ENCODE measurements at regions not wholly inside any gene's neighbourhood (a gene's known extent, or its start where the extent isn't known, plus 50 kb on each side); places are given as distances from the start of the nearest gene placed in this dataset.

- H3K36me3 ChIP-seq (replicated peaks; ENCODE audit: low read depth, low read length) = no peaks in the 10 kb centered on the region
- H4K20me1 ChIP-seq (ENCODE audit: insufficient read depth, low read length) = no peaks in the 10 kb centered on the region
- no peak overlapping the region for H2AFZ ChIP-seq (ENCODE audit: low read depth, low read length)
- no peak for TF ChIP-seq CTCF (IDR thresholded peaks at IDR 0.05; ENCODE audit: low read depth, low read length)
- TF ChIP-seq EZH2phosphoT487 (IDR thresholded peaks at IDR 0.05; ENCODE audit: low read depth) = no peak
- H3K27me3 ChIP-seq (ENCODE audit: low read depth, low read length) = no peaks in the 10 kb centered on the region
- no peaks in the 10 kb centered on the region for H3K79me2 ChIP-seq (ENCODE audit: low read length)
- H3K4me1 ChIP-seq (ENCODE audit: low read length) = no peaks in the 10 kb centered on the region
- no peak overlapping the region for H3K27ac ChIP-seq (ENCODE audit: low read length)
- peaks cover 10% of the 10 kb centered on the region; the same call in 1 of the 2 replicates for H3K9me3 ChIP-seq (ENCODE audit: insufficient read depth, low read length)
- H3K9ac ChIP-seq (ENCODE audit: low read length) = no peak overlapping the region
- H3K4me3 ChIP-seq (ENCODE audit: low read length) = no peak overlapping the region
- no peak overlapping the region for H3K4me2 ChIP-seq (ENCODE audit: low read length)
These were observed 90.5 kb upstream of the ZNF469 start for GRCh38 chr16:88292007-88292970.

GRCh38 chr16:88293097-88293496 lies 89.7 kb upstream of the ZNF469 start:
- Histone ChIP-seq H3K4me2 (ENCODE audit: low read length) (no peak overlapping the region), H3K27ac (ENCODE audit: low read length) (no peak overlapping the region), H3K79me2 (ENCODE audit: low read length) (no peaks in the 10 kb centered on the region), H2AFZ (ENCODE audit: low read depth, low read length) (no peak overlapping the region), H3K9me3 (ENCODE audit: insufficient read depth, low read length) (0 out of 2 replicates have a peak, but pooled peaks cover 4% of the 10 kb centered on the region), H3K4me3 (ENCODE audit: low read length) (no peak overlapping the region), H3K9ac (ENCODE audit: low read length) (no peak overlapping the region), H3K27me3 (ENCODE audit: low read depth, low read length) (no peaks in the 10 kb centered on the region), H3K36me3 (replicated peaks; ENCODE audit: low read depth, low read length) (no peaks in the 10 kb centered on the region), H4K20me1 (ENCODE audit: insufficient read depth, low read length) (no peaks in the 10 kb centered on the region), H3K4me1 (ENCODE audit: low read length) (no peaks in the 10 kb centered on the region)
- no peak for TF ChIP-seq EZH2phosphoT487 (IDR thresholded peaks at IDR 0.05; ENCODE audit: low read depth)
- TF ChIP-seq CTCF (IDR thresholded peaks at IDR 0.05; ENCODE audit: low read depth, low read length) = no peak

GRCh38 chr16:88295671-88296436 lies 86.9 kb upstream of the ZNF469 start:
- no peaks in the 10 kb centered on the region for H3K79me2 ChIP-seq (ENCODE audit: low read length)
- H3K9ac ChIP-seq (ENCODE audit: low read length) = no peak overlapping the region
- no peak overlapping the region for H3K27ac ChIP-seq (ENCODE audit: low read length)
- H2AFZ ChIP-seq (ENCODE audit: low read depth, low read length) = no peak overlapping the region
- TF ChIP-seq EZH2phosphoT487 (IDR thresholded peaks at IDR 0.05; ENCODE audit: low read depth) = no peak
- no peak for TF ChIP-seq CTCF (IDR thresholded peaks at IDR 0.05; ENCODE audit: low read depth, low read length)
- H3K36me3 ChIP-seq (replicated peaks; ENCODE audit: low read depth, low read length) = no peaks in the 10 kb centered on the region
- H3K9me3 ChIP-seq (ENCODE audit: insufficient read depth, low read length) = no peaks in the 10 kb centered on the region
- H4K20me1 ChIP-seq (ENCODE audit: insufficient read depth, low read length) = no peaks in the 10 kb centered on the region
- no peak overlapping the region for H3K4me3 ChIP-seq (ENCODE audit: low read length)
- H3K4me1 ChIP-seq (ENCODE audit: low read length) = no peaks in the 10 kb centered on the region
- no peaks in the 10 kb centered on the region for H3K27me3 ChIP-seq (ENCODE audit: low read depth, low read length)
- H3K4me2 ChIP-seq (ENCODE audit: low read length) = no peak overlapping the region
